HG03280 (cell line): ENCODE measurements at regions not wholly inside any gene's neighbourhood (a gene's known extent, or its start where the extent isn't known, plus 50 kb on each side); places are given as distances from the start of the nearest gene placed in this dataset.

Experiments used
- ATAC-seq: cut with Tn5 transposase; IDR thresholded peaks from one replicate; pipeline ENCODE4 v1.9.1; 2021; ENCODE audit warnings: mild to moderate bottlenecking, moderate library complexity; ENCODE audit not compliant: unreplicated experiment

DNA sequence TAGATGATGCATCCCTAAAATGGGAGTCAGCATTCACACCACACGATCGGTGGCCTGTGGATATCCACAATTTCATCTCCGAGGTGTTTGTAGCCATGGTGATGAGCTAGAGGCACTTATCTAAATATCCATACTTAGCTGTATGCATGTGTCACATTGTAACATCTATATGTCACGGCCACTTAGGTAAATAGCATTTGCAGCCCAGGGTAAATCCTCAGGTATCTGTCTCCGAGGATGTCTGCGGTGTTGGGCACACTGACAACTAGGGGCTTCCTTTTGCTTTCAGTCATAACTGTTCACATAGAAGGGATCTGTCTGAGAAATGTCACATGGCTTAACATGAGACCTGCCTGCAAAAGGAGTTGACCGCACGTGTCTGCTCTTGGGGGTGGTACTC is 455.2 kb upstream of the ZFHX3 start:
- ATAC-seq = no peak

DNA sequence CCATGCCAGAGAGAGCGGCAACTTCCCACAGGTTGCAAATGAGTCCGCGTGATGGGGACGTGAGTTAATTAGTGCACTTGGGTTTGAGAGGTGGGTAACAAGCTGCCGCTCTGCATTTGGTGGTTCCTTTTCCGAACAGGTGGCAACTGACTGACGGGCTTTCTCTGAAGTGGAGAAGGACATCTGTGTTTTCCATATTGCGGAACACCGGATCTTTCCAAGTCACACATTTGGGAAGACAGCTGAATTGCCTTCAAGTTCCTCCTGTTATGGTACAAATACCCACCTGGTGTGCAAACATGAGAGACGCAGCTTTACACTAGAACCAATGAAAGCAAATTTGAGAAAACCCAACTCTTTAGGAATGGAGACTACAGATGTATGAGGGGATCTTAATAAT is 451.3 kb upstream of the ZFHX3 start:
- ATAC-seq = no peak

- no peak for ATAC-seq
These were observed 438.0 kb upstream of the ZFHX3 start for GRCh38 chr16:73485880-73486279.

GRCh38 chr16:73483934-73484711 is 436.2 kb upstream of the ZFHX3 start:
- no peak for ATAC-seq

GRCh38 chr16:73483076-73483791 is 435.3 kb upstream of the ZFHX3 start:
- no peak for ATAC-seq

DNA sequence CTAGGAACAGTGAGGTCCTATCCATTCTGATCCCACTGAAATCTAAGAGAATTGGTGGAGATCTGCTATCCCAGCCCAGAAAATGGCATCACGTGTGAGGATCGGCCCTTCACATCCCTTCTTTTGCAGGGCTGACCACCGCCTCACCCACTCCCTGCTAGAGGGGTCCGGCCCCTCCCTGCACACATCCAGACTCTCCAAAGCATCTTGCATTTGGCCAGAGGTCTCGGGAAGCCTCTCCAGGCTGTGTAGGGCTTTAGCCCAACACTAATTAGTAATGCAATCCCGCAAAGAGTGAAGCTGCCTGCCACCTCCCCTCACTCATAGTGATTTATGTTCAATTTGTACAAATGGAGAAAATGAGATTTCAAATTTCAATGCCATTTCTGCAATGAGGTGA is 434.4 kb upstream of the ZFHX3 start:
- no peak for ATAC-seq

DNA sequence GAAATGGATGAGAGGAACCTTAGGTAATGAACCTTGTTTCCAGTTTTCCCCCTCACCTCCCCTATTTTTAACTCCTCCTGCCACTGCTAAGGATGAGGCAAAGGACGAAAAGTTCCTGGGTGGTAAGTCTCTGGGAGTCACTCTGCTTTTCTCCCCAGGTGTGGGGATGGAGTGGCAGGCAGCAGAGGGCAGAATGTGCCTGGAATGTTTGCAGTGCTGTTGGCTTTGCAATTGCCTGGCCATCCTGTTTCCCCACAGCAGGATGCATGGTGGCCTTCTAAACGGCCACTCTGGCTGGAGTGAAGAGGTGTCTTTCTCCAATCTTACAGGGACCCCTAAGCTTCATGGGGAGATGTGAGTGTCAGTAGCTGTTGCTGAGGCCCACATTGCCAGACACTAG is 432.5 kb upstream of the ZFHX3 start:
- ATAC-seq = no peak

- ATAC-seq = no peak
These were observed 425.8 kb upstream of the ZFHX3 start for GRCh38 chr16:73473713-73474112.

DNA sequence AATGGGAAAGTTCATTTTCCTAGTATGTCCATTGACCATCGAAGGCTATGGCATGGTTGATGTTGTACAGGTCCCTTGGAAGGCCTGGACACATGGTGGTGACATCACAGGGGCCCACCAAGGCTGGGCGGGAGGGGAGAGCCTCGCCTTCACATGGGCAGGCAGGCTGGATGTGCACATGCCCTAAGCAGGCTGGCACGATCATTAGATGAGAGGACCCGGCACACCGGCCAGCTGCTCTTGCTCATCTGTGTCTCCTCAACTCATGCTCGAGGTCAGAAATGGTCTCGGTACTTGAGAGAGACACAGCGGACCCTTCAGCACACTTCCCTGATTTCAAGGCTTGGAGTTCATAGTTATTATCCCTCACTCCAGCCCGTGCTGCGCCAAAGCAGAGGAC is 416.9 kb upstream of the ZFHX3 start:
- no peak for ATAC-seq

DNA sequence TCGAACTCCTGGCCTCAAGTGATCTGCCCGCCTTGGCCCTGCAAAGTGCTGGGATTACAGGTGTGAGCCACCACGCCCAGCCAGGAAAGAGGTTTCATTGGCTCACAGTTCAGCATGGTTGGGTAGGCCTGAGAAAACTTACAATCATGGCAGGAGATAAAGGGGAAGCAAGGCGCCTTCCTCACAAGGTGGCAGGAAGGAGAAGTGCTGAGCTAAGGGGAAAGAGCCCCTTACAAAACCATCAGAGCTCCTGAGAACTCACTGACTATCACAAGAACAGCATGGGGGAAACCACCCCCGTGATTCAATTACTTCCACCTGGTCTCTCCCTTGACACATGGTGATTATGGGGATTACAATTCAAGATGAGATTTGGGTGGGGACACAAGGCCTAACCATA is 411.7 kb upstream of the ZFHX3 start:
- no peak for ATAC-seq

- ATAC-seq = no peak
These were observed 409.9 kb upstream of the ZFHX3 start for GRCh38 chr16:73457851-73458250.

DNA sequence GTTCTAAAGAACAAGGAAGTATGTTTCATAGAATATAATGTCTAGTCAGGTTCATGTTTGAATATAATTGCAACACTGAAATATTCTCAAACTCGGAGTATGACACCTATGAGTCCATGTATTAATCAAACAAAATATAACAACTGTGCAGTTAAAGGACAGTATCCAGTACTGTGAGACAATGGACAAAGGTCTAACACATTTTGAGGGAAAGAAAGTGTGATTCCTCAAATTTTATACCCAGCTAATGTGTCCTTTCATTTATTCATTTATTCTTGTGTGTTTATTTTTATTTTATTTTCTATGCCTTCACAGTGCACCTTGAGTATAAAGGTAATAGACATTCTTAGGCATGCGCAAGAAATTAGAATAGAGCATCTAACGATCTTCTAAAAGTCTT is 401.0 kb upstream of the ZFHX3 start:
- no peak for ATAC-seq

GRCh38 chr16:73447846-73448245 is 399.9 kb upstream of the ZFHX3 start:
- ATAC-seq = no peak

- ATAC-seq = no peak
These were observed 386.7 kb upstream of the ZFHX3 start for GRCh38 chr16:73434621-73435020.

DNA sequence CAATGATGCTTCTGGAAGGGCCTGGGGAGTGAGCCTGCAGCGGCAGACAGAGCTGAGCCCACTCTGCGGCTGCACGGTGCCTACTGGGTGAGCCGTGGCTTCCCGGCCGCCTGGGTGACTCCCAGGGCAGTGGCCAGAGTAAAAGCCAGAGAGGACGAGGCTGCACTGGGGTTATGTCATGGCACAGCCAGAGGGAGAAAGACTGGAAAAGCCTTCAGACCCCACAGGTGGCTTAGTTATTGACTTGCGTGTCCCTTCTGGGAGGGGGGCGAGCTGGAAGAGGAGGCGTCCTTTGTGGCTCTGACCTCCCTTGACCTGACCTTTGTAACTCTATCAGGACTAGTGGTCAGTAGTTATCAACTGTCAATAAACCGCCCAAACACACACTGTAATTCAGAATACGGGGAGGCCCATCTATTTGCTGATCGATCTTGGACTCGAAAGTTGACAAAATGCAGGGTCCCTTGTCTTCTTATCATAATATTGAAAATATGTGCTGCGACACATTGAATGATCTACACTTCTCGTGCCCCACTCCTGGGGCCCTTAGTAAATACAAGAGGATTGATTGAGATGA is 385.9 kb upstream of the ZFHX3 start:
- no peak for ATAC-seq

GRCh38 chr16:73432850-73433730 is 385.2 kb upstream of the ZFHX3 start:
- ATAC-seq = no peak

DNA sequence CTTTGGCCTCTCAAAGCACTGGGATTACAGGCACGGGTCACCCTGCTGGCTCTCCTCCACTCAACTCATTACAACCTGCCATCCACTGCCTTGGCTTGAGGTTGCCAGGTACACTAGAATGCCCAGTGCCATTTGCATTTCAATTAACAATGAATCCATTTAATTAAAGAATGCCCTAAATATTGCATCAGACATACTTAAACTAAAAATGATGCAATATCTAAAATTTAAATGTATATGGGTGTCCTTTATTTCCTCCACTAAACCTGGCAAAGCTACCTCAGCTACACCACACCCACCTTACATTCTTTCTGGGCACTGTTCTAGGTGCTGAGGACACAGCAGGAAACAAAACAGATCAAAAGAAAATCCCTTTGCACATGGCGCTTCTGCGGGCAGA is 382.2 kb upstream of the ZFHX3 start:
- no peak for ATAC-seq

DNA sequence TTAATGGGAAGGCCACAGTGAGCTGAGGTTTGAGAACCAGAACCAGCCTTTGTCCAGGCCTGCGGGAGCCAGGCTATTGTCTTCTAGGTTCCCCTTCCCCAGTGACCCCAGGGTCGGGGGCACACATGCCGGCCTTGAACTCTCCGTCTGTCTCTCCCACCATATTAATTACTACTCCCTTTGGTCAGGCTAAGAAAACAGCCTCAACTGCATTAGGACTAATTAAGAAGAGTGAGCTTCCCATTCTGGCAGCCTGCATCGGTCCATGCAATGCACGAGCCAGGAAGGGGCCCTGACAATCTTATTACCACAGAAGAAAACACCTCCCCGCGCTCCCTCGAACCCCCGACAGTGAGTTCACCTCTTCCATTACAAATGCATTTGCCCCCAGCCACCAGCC is 380.2 kb upstream of the ZFHX3 start:
- ATAC-seq = no peak

DNA sequence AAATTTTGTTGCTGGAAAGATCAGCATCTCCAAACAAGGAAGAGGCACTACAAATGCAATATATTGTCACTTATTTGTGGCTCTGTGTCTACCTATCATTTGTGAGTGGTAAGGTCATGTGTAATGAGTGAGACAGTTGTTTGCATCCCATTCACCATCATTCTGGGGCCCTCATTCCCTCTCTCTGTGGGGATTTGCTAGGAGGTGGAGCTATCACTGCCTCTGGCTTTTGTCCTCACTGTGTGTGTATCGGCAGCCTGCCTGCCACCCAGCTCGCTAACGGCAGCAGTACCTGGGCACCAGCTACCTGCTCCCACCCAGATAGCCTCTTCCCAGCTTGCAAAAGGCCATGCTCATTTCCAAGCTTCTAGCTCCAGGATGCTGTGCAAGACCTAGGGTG is 379.2 kb upstream of the ZFHX3 start:
- ATAC-seq = no peak

- no peak for ATAC-seq
These were observed 378.7 kb upstream of the ZFHX3 start for GRCh38 chr16:73426433-73427160.

DNA sequence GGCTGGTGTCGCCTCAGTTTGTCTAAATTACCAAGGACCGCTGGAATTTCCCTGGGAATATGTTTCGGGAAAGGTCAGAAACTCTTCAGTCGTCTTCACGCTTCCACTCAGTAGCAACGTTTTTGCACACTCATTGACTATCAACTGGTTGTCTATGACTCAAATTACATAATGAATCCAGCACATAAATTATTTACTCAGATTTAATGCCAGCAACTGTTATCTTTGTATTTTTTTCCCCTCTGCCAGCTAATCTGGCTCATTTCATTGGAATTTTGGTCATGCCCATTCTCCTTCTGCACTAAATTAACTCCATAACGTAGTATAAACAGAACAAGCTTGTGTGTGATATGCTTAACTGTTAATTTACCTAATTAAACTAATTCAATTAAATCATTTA is 372.7 kb upstream of the ZFHX3 start:
- ATAC-seq = no peak
